ENCODE measurements at regions not wholly inside any gene's neighbourhood (a gene's known extent, or its start where the extent isn't known, plus 50 kb on each side); places are given as distances from the start of the nearest gene placed in this dataset.

GRCh38 chr17:63232565-63233310 is 213.4 kb downstream of the CYB561 start:
- Histone ChIP-seq H3K27ac (no peak overlapping the region), H3K4me3 (no peak overlapping the region), H3K9me3 (peaks cover 17% of the 10 kb centered on the region), H3K36me3 (no peaks in the 10 kb centered on the region), H3K4me1 (no peaks in the 10 kb centered on the region), H3K27me3 (ENCODE audit: low read depth) (no peaks in the 10 kb centered on the region)
- DNase-seq (no peak), ATAC-seq (peak in 1 of 2 donors; percentile 11)
- TF ChIP-seq CTCF (IDR thresholded peaks at IDR 0.05), result no peak
- intact Hi-C loops (cut with DNase I), result no loop called here

GRCh38 chr17:63240106-63240505 is 206.0 kb downstream of the CYB561 start:
- Histone ChIP-seq H3K9me3 (peaks cover 6% of the 10 kb centered on the region), H3K4me3 (no peak overlapping the region), H3K36me3 (peaks cover 10% of the 10 kb centered on the region), H3K4me1 (no peaks in the 10 kb centered on the region), H3K27ac (no peak overlapping the region), H3K27me3 (ENCODE audit: low read depth) (no peaks in the 10 kb centered on the region)
- ATAC-seq, result no peak
- no peak for DNase-seq
- TF ChIP-seq CTCF (IDR thresholded peaks at IDR 0.05), result no peak
- intact Hi-C loops (cut with DNase I), result no loop called here

- intact Hi-C loops (cut with DNase I), result no loop called here
- no peaks in the 10 kb centered on the region for H3K27me3 ChIP-seq (ENCODE audit: low read depth)
- H3K4me3 ChIP-seq, result no peak overlapping the region
- no peak for TF ChIP-seq CTCF (IDR thresholded peaks at IDR 0.05)
- no peaks in the 10 kb centered on the region for H3K36me3 ChIP-seq
- no peak overlapping the region for H3K27ac ChIP-seq
- H3K9me3 ChIP-seq, result peaks cover 6% of the 10 kb centered on the region
- peaks cover 21% of the 10 kb centered on the region for H3K4me1 ChIP-seq
- DNase-seq (no peak), ATAC-seq (no peak)
These were observed 199.8 kb downstream of the CYB561 start for GRCh38 chr17:63246344-63246743.

GRCh38 chr17:63247706-63248105 is 198.4 kb downstream of the CYB561 start:
- no peak for DNase-seq
- H3K27ac ChIP-seq, result no peak overlapping the region
- no peaks in the 10 kb centered on the region for H3K27me3 ChIP-seq (ENCODE audit: low read depth)
- H3K9me3 ChIP-seq, result peaks cover 6% of the 10 kb centered on the region
- TF ChIP-seq CTCF (IDR thresholded peaks at IDR 0.05), result no peak
- peaks cover 24% of the 10 kb centered on the region for H3K4me1 ChIP-seq
- ATAC-seq, result no peak
- no peaks in the 10 kb centered on the region for H3K36me3 ChIP-seq
- H3K4me3 ChIP-seq, result no peak overlapping the region
- intact Hi-C loops (cut with DNase I), result no loop called here

- Histone ChIP-seq H3K4me1 (peaks cover 24% of the 10 kb centered on the region), H3K4me3 (no peak overlapping the region), H3K36me3 (no peaks in the 10 kb centered on the region), H3K27me3 (ENCODE audit: low read depth) (no peaks in the 10 kb centered on the region), H3K27ac (no peak overlapping the region), H3K9me3 (no peaks in the 10 kb centered on the region)
- DNase-seq, result no peak
- intact Hi-C loops (cut with DNase I), result no loop called here
- ATAC-seq, result no peak
- TF ChIP-seq CTCF (IDR thresholded peaks at IDR 0.05), result no peak
These were observed 196.7 kb downstream of the CYB561 start for GRCh38 chr17:63249256-63250004.
